ENCODE measurements at regions not wholly inside any gene's neighbourhood (a gene's known extent, or its start where the extent isn't known, plus 50 kb on each side); places are given as distances from the start of the nearest gene placed in this dataset.

DNA sequence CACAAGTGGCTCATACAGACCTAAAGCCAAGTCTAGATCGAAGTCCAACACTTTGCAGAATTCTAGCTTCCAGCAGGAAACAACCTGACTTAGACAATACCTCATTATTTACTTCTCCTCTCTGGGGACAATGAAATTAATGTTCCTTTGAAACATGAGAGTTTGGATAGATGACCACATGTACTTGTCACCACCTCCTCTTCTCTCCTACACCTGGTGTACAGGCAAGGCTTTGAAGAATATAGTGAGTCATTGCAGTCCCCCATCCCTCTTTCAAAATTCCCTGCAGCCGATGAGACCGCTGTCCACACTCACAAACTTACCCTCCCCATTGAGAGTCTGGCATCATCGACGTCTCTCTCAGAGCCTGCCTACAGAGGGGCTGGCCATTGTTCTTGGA, 189.0 kb upstream of the HES1 start:
- no peak for TF ChIP-seq POLR2AphosphoS5 (IDR thresholded peaks at IDR 0.05)
- no peak for TF ChIP-seq CTCF (IDR thresholded peaks at IDR 0.05 in 8 of 11, conservative IDR thresholded peaks at IDR 0.05 in 3 of 11)
